ENCODE measurements at regions not wholly inside any gene's neighbourhood (a gene's known extent, or its start where the extent isn't known, plus 50 kb on each side); places are given as distances from the start of the nearest gene placed in this dataset.

GRCh38 chr18:44546954-44547353 lies 133.7 kb upstream of the SETBP1 start (continued):
- TF ChIP-seq NFYB (CRISPR knock-in tag; conservative IDR thresholded peaks at IDR 0.05; ENCODE audit: low read depth) (no peak), CBFB (CRISPR knock-in tag; IDR thresholded peaks at IDR 0.05; ENCODE audit: low read depth) (no peak), AFF4 (CRISPR knock-in tag; IDR thresholded peaks at IDR 0.05; ENCODE audit: borderline replicate concordance) (no peak), AR (CRISPR knock-in tag; IDR thresholded peaks at IDR 0.05) (no peak)

GRCh38 chr18:44548291-44549221 lies 132.1 kb upstream of the SETBP1 start:
- ChIA-PET POLR2A (no interaction called here), CTCF (no interaction called here)
- no peaks in the 10 kb centered on the region for H3K27me3 Mint-ChIP-seq (ENCODE audit: low read depth)
- DNase-seq (ENCODE audit: low spot score) (no peak), ATAC-seq (no peak)
- no peak for TF ChIP-seq AR (CRISPR knock-in tag; IDR thresholded peaks at IDR 0.05)
- H3K4me1 Mint-ChIP-seq, result peaks cover 9% of the 10 kb centered on the region
- no peak overlapping the region for H3K4me3 Mint-ChIP-seq
- no peak overlapping the region for H3K27ac Mint-ChIP-seq
- H3K9me3 Mint-ChIP-seq, result no peaks in the 10 kb centered on the region
- H3K36me3 Mint-ChIP-seq, result no peaks in the 10 kb centered on the region

DNA sequence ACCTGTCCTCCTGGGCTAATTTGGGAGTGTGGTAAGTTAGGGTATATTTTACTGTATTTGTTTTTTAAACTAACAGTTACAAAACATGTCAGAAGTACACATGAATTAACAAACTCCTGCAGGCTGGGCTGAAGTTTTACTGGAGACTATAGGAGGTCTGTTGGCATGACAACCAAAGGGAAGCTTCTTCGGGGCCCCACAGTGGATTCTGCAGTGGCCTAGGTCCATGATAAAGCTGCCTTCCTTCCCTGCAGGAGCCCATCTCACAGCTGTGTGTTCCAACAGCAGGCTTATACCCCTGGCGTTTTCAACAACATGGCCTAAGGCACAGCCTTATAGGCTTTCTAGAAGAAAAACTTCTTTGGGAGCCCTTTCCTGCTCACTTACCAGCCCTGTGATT lies 128.0 kb upstream of the SETBP1 start:
- POLR2A ChIA-PET, result interaction anchor here (0.6 kb wide), 1 partner anchor 496 kb away, joined by 4 read pairs; no protein-coding TSS in a partner anchor
- H3K27ac Mint-ChIP-seq, result no peak overlapping the region
- peak; percentile 37 for DNase-seq (ENCODE audit: low spot score)

More for the DNA sequence above, 128.0 kb upstream of the SETBP1 start:
- no peaks in the 10 kb centered on the region for H3K27me3 Mint-ChIP-seq (ENCODE audit: low read depth)
- TF ChIP-seq IRF2 (CRISPR knock-in tag; IDR thresholded peaks at IDR 0.05; ENCODE audit: borderline replicate concordance, low read depth), result no peak
- no peak for TF ChIP-seq ZNF512 (CRISPR knock-in tag; IDR thresholded peaks at IDR 0.05; ENCODE audit: borderline replicate concordance)
- no peak for TF ChIP-seq SP1 (CRISPR knock-in tag; conservative IDR thresholded peaks at IDR 0.05)
- no peak for TF ChIP-seq NR3C1 (CRISPR knock-in tag; conservative IDR thresholded peaks at IDR 0.05; ENCODE audit: low read depth)
- TF ChIP-seq CREB1 (CRISPR knock-in tag; IDR thresholded peaks at IDR 0.05), result no peak
- no peak for TF ChIP-seq ATF1 (CRISPR knock-in tag; IDR thresholded peaks at IDR 0.05)
- TF ChIP-seq, protein P1, sequence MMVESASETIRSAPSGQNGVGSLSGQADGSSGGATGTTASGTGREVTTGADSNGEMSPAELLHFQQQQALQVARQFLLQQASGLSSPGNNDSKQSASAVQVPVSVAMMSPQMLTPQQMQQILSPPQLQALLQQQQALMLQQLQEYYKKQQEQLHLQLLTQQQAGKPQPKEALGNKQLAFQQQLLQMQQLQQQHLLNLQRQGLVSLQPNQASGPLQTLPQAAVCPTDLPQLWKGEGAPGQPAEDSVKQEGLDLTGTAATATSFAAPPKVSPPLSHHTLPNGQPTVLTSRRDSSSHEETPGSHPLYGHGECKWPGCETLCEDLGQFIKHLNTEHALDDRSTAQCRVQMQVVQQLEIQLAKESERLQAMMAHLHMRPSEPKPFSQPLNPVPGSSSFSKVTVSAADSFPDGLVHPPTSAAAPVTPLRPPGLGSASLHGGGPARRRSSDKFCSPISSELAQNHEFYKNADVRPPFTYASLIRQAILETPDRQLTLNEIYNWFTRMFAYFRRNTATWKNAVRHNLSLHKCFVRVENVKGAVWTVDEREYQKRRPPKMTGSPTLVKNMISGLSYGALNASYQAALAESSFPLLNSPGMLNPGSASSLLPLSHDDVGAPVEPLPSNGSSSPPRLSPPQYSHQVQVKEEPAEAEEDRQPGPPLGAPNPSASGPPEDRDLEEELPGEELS (CRISPR knock-in tag; IDR thresholded peaks at IDR 0.05), result no peak
- no peak for TF ChIP-seq ZNF232 (CRISPR knock-in tag; IDR thresholded peaks at IDR 0.05)
- TF ChIP-seq E2F1 (CRISPR knock-in tag; IDR thresholded peaks at IDR 0.05), result no peak
- no peak for TF ChIP-seq KAT7 (CRISPR knock-in tag; IDR thresholded peaks at IDR 0.05; ENCODE audit: borderline replicate concordance)
- TF ChIP-seq CBFB (CRISPR knock-in tag; IDR thresholded peaks at IDR 0.05; ENCODE audit: low read depth), result no peak
- TF ChIP-seq GABPB1 (CRISPR knock-in tag; IDR thresholded peaks at IDR 0.05), result no peak
- no peaks in the 10 kb centered on the region for H3K9me3 Mint-ChIP-seq
- peak; percentile 98 for ATAC-seq
- H3K4me3 Mint-ChIP-seq, result no peak overlapping the region
- CTCF ChIA-PET, result interaction anchor here (0.8 to 1.1 kb wide), 2 partner anchors 18 to 932 kb away, joined by 3 to 5 read pairs; no protein-coding TSS in a partner anchor
- H3K4me1 Mint-ChIP-seq, result peaks cover 13% of the 10 kb centered on the region
- no peaks in the 10 kb centered on the region for H3K36me3 Mint-ChIP-seq
